ENCODE measurements at regions not wholly inside any gene's neighbourhood (a gene's known extent, or its start where the extent isn't known, plus 50 kb on each side); places are given as distances from the start of the nearest gene placed in this dataset.

DNA sequence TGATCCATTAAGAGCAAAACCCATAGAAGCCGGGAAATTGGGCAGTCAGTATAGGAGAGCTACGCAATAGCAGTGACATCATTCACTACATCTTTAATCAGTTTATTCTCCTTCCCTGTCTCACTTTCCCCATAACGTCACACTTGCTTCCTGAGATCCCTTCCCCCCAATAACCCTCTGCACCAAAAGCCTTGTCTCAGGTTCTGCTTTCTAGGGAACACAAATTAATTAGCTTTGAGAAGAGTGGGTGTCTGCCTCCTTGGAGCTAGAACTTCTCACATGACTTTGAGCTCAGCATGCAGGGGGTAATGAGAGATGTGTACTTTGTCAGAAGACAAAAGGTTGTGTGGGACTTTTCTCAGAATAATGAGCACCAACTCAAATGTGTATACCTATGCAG, 128.3 kb upstream of the MAOA start:
- no peaks in the 10 kb centered on the region for H3K9me3 ChIP-seq (ENCODE audit: control insufficient read depth in 4 of 4, low read length in 3 of 4)
- H3K9ac ChIP-seq (ENCODE audit: low read depth in 1 of 2, low read length in 2 of 2): no peak overlapping the region
- no peaks in the 10 kb centered on the region for H3K4me1 ChIP-seq (ENCODE audit: control insufficient read depth in 4 of 4, insufficient read depth in 4 of 4, low read length in 3 of 4)
- peaks cover 0 to 2% (median 0%) of the 10 kb centered on the region in 4 donors for H3K27me3 ChIP-seq (ENCODE audit: control insufficient read depth in 4 of 4, insufficient read depth in 4 of 4, low read length in 3 of 4)
- H3K4me3 ChIP-seq (ENCODE audit: low read depth in 1 of 3, low read length in 3 of 3): no peak overlapping the region
- WGBS: 69% methylated on average over 3 of the region's 3 CpGs
- no peaks in the 10 kb centered on the region for H3K36me3 ChIP-seq (ENCODE audit: control insufficient read depth in 4 of 4, insufficient read depth in 3 of 4, low read depth in 1 of 4, low read length in 3 of 4)
- no peak overlapping the region for H3K27ac ChIP-seq (ENCODE audit: low read depth in 1 of 2, low read length in 2 of 2)
- no peak for TF ChIP-seq HNF4A (conservative IDR thresholded peaks at IDR 0.05)
- TF ChIP-seq, protein P1, sequence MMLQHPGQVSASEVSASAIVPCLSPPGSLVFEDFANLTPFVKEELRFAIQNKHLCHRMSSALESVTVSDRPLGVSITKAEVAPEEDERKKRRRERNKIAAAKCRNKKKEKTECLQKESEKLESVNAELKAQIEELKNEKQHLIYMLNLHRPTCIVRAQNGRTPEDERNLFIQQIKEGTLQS (IDR thresholded peaks at IDR 0.05): no peak
- TF ChIP-seq EGR1 (IDR thresholded peaks at IDR 0.05; ENCODE audit: low read depth in 2 of 2): no peak
- TF ChIP-seq, protein P2, sequence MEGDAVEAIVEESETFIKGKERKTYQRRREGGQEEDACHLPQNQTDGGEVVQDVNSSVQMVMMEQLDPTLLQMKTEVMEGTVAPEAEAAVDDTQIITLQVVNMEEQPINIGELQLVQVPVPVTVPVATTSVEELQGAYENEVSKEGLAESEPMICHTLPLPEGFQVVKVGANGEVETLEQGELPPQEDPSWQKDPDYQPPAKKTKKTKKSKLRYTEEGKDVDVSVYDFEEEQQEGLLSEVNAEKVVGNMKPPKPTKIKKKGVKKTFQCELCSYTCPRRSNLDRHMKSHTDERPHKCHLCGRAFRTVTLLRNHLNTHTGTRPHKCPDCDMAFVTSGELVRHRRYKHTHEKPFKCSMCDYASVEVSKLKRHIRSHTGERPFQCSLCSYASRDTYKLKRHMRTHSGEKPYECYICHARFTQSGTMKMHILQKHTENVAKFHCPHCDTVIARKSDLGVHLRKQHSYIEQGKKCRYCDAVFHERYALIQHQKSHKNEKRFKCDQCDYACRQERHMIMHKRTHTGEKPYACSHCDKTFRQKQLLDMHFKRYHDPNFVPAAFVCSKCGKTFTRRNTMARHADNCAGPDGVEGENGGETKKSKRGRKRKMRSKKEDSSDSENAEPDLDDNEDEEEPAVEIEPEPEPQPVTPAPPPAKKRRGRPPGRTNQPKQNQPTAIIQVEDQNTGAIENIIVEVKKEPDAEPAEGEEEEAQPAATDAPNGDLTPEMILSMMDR (IDR thresholded peaks at IDR 0.05; ENCODE audit: low read depth, low read length, missing input control): no peak
- TF ChIP-seq RAD21 (IDR thresholded peaks at IDR 0.05): no peak
- TF ChIP-seq, protein P3, sequence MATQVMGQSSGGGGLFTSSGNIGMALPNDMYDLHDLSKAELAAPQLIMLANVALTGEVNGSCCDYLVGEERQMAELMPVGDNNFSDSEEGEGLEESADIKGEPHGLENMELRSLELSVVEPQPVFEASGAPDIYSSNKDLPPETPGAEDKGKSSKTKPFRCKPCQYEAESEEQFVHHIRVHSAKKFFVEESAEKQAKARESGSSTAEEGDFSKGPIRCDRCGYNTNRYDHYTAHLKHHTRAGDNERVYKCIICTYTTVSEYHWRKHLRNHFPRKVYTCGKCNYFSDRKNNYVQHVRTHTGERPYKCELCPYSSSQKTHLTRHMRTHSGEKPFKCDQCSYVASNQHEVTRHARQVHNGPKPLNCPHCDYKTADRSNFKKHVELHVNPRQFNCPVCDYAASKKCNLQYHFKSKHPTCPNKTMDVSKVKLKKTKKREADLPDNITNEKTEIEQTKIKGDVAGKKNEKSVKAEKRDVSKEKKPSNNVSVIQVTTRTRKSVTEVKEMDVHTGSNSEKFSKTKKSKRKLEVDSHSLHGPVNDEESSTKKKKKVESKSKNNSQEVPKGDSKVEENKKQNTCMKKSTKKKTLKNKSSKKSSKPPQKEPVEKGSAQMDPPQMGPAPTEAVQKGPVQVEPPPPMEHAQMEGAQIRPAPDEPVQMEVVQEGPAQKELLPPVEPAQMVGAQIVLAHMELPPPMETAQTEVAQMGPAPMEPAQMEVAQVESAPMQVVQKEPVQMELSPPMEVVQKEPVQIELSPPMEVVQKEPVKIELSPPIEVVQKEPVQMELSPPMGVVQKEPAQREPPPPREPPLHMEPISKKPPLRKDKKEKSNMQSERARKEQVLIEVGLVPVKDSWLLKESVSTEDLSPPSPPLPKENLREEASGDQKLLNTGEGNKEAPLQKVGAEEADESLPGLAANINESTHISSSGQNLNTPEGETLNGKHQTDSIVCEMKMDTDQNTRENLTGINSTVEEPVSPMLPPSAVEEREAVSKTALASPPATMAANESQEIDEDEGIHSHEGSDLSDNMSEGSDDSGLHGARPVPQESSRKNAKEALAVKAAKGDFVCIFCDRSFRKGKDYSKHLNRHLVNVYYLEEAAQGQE (IDR thresholded peaks at IDR 0.05): no peak
- TF ChIP-seq GABPA (IDR thresholded peaks at IDR 0.05 in 1 of 2, conservative IDR thresholded peaks at IDR 0.05 in 1 of 2): no peak
- TF ChIP-seq, protein P4, sequence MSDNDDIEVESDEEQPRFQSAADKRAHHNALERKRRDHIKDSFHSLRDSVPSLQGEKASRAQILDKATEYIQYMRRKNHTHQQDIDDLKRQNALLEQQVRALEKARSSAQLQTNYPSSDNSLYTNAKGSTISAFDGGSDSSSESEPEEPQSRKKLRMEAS (IDR thresholded peaks at IDR 0.05): no peak
- TF ChIP-seq, protein P5, sequence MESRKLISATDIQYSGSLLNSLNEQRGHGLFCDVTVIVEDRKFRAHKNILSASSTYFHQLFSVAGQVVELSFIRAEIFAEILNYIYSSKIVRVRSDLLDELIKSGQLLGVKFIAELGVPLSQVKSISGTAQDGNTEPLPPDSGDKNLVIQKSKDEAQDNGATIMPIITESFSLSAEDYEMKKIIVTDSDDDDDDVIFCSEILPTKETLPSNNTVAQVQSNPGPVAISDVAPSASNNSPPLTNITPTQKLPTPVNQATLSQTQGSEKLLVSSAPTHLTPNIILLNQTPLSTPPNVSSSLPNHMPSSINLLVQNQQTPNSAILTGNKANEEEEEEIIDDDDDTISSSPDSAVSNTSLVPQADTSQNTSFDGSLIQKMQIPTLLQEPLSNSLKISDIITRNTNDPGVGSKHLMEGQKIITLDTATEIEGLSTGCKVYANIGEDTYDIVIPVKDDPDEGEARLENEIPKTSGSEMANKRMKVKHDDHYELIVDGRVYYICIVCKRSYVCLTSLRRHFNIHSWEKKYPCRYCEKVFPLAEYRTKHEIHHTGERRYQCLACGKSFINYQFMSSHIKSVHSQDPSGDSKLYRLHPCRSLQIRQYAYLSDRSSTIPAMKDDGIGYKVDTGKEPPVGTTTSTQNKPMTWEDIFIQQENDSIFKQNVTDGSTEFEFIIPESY (IDR thresholded peaks at IDR 0.05): no peak
- no peak for TF ChIP-seq YY1 (IDR thresholded peaks at IDR 0.05)
- no peak for TF ChIP-seq FOXA1 (IDR thresholded peaks at IDR 0.05)
- no peak for TF ChIP-seq HNF4G (IDR thresholded peaks at IDR 0.05)
- TF ChIP-seq NR2F2 (IDR thresholded peaks at IDR 0.05): no peak
- no peak for DNase-seq (ENCODE audit: low spot score)

DNA sequence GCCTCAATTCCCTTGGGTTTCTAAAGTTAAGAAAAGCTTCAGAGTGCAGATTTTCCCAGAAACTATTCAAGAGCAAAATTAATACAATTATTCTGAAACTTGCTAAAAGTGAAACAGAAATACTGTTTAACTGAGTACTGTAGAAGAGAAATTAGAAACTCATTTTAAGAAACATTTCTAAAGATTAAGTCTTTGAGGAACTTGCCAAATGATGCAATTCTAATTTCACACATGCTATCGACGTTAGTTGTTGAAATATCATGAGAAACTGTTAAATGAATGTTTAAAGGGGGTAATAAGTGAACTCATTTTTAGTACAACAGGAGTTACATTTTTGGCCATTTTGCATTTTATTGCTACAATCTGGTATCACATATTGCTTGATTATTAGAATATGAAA, 125.3 kb upstream of the MAOA start:
- Histone ChIP-seq H3K9me3 (ENCODE audit: control insufficient read depth in 4 of 4, low read length in 3 of 4) (peaks cover 0 to 6% (median 3%) of the 10 kb centered on the region in 4 donors), H3K27ac (ENCODE audit: low read depth in 1 of 2, low read length in 2 of 2) (no peak overlapping the region), H3K27me3 (ENCODE audit: control insufficient read depth in 4 of 4, insufficient read depth in 4 of 4, low read length in 3 of 4) (peaks cover 0 to 2% (median 0%) of the 10 kb centered on the region in 4 donors), H3K4me1 (ENCODE audit: control insufficient read depth in 4 of 4, insufficient read depth in 4 of 4, low read length in 3 of 4) (no peaks in the 10 kb centered on the region), H3K36me3 (ENCODE audit: control insufficient read depth in 4 of 4, insufficient read depth in 3 of 4, low read depth in 1 of 4, low read length in 3 of 4) (no peaks in the 10 kb centered on the region), H3K9ac (ENCODE audit: low read depth in 1 of 2, low read length in 2 of 2) (no peak overlapping the region), H3K4me3 (ENCODE audit: low read depth in 1 of 3, low read length in 3 of 3) (no peak overlapping the region)
- TF ChIP-seq YY1 (IDR thresholded peaks at IDR 0.05): no peak
- no peak for TF ChIP-seq RXRA (IDR thresholded peaks at IDR 0.05)
- no peak for TF ChIP-seq GABPA (IDR thresholded peaks at IDR 0.05 in 1 of 2, conservative IDR thresholded peaks at IDR 0.05 in 1 of 2)
- 71% methylated on average over 2 of the region's 2 CpGs for WGBS
- no peak for DNase-seq (ENCODE audit: low spot score)

Data from liver (tissue), 8 donors.